ENCODE measurements at regions not wholly inside any gene's neighbourhood (a gene's known extent, or its start where the extent isn't known, plus 50 kb on each side); places are given as distances from the start of the nearest gene placed in this dataset.

DNA sequence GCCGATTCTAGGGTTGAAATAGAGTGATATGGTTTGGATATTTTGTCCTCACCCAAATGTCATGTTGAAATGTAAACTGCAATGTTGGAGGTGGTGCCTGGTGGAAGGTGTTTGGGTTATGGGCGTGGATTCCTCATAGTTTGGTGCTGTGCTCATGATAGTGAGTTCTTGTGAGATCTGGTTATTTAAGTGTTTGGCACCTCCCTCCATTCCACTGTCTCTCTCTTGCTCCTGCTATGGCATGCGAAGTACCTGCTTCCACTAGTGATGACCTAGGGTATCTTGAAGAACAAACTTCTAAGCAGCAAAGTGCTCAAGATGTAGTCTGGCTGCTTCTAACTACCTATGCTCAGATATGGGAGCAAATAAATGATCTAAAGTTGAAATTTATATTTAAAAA lies 56.0 kb upstream of the TSPAN18 start:
- Histone ChIP-seq H3K36me3 (ENCODE audit: insufficient read depth, low read length) (no peaks in the 10 kb centered on the region), H3K27ac (ENCODE audit: low read depth, low read length) (no peak overlapping the region), H3K4me1 (ENCODE audit: control insufficient read depth, insufficient read depth, low read length, unreplicated experiment) (no peaks in the 10 kb centered on the region), H3K4me3 (ENCODE audit: low read depth, low read length) (no peak overlapping the region), H3K79me2 (ENCODE audit: control insufficient read depth, insufficient read depth, low read length, unreplicated experiment) (no peaks in the 10 kb centered on the region), H2AFZ (ENCODE audit: low read length, unreplicated experiment) (no peak overlapping the region), H3K27me3 (ENCODE audit: insufficient read depth, low read length) (peaks cover 52% of the 10 kb centered on the region)

DNA sequence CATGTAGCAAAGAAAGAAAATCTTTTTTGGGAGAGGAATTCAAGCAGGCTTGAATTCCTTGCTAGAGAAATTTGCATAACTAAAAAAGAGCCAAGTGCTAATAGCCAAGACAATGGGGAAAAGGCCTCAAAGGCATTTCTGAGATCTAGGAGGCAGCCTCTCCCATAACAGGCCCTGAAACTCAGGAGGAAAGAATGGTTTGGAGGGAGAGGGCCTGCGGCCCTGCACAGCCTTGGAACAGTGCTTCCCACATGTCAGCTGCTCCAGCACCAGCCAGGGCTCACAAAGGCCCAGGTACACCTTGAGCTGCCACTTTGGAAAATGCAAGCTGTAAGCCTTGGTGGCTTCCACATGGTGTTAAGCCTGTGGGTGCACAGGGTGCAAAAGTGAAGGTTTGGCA lies 55.5 kb upstream of the TSPAN18 start:
- no peak overlapping the region for H2AFZ ChIP-seq (ENCODE audit: low read length, unreplicated experiment)
- no peaks in the 10 kb centered on the region for H3K79me2 ChIP-seq (ENCODE audit: control insufficient read depth, insufficient read depth, low read length, unreplicated experiment)
- H3K4me1 ChIP-seq (ENCODE audit: control insufficient read depth, insufficient read depth, low read length, unreplicated experiment) = no peaks in the 10 kb centered on the region
- H3K4me3 ChIP-seq (ENCODE audit: low read depth, low read length) = no peak overlapping the region
- no peak overlapping the region for H3K27ac ChIP-seq (ENCODE audit: low read depth, low read length)
- H3K27me3 ChIP-seq (ENCODE audit: insufficient read depth, low read length) = peaks cover 47% of the 10 kb centered on the region
- H3K36me3 ChIP-seq (ENCODE audit: insufficient read depth, low read length) = no peaks in the 10 kb centered on the region

GRCh38 chr11:44673688-44674087 lies 53.1 kb upstream of the TSPAN18 start:
- Histone ChIP-seq H3K27ac (ENCODE audit: low read depth, low read length) (no peak overlapping the region), H3K4me3 (ENCODE audit: low read depth, low read length) (no peak overlapping the region), H2AFZ (ENCODE audit: low read length, unreplicated experiment) (no peak overlapping the region), H3K79me2 (ENCODE audit: control insufficient read depth, insufficient read depth, low read length, unreplicated experiment) (no peaks in the 10 kb centered on the region), H3K4me1 (ENCODE audit: control insufficient read depth, insufficient read depth, low read length, unreplicated experiment) (no peaks in the 10 kb centered on the region), H3K27me3 (ENCODE audit: insufficient read depth, low read length) (peaks cover 31% of the 10 kb centered on the region), H3K36me3 (ENCODE audit: insufficient read depth, low read length) (no peaks in the 10 kb centered on the region)

DNA sequence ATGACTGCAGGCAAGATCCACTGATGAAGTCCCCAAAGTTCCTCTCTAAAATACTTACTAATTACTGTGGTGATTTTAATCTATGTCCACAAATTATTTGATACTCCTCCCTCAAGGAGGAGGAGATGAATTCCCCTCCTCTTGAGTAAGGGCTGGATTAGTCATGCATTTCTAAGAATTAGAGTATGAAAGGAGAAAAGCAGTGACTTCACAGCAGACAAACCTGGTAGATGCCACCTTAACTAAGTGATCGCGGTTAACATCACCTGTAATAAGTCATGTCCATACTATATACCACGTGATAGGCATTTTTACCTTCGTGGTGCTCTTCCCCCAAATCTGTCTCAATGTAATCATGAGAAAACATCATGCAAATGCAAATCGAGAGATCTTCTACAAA lies 52.0 kb upstream of the TSPAN18 start:
- H3K4me1 ChIP-seq (ENCODE audit: control insufficient read depth, insufficient read depth, low read length, unreplicated experiment) = no peaks in the 10 kb centered on the region
- no peaks in the 10 kb centered on the region for H3K79me2 ChIP-seq (ENCODE audit: control insufficient read depth, insufficient read depth, low read length, unreplicated experiment)
- no peak overlapping the region for H2AFZ ChIP-seq (ENCODE audit: low read length, unreplicated experiment)
- peaks cover 21% of the 10 kb centered on the region for H3K27me3 ChIP-seq (ENCODE audit: insufficient read depth, low read length)
- no peaks in the 10 kb centered on the region for H3K36me3 ChIP-seq (ENCODE audit: insufficient read depth, low read length)
- no peak overlapping the region for H3K27ac ChIP-seq (ENCODE audit: low read depth, low read length)
- H3K4me3 ChIP-seq (ENCODE audit: low read depth, low read length) = no peak overlapping the region

- H3K4me3 ChIP-seq (ENCODE audit: low read depth, low read length) = no peak overlapping the region
- H3K27ac ChIP-seq (ENCODE audit: low read depth, low read length) = no peak overlapping the region
- no peaks in the 10 kb centered on the region for H3K36me3 ChIP-seq (ENCODE audit: insufficient read depth, low read length)
- H3K4me1 ChIP-seq (ENCODE audit: control insufficient read depth, insufficient read depth, low read length, unreplicated experiment) = no peaks in the 10 kb centered on the region
- no peak overlapping the region for H2AFZ ChIP-seq (ENCODE audit: low read length, unreplicated experiment)
- peaks cover 21% of the 10 kb centered on the region for H3K27me3 ChIP-seq (ENCODE audit: insufficient read depth, low read length)
- H3K79me2 ChIP-seq (ENCODE audit: control insufficient read depth, insufficient read depth, low read length, unreplicated experiment) = no peaks in the 10 kb centered on the region
Measured at GRCh38 chr11:44675906-44676305, 50.9 kb upstream of the TSPAN18 start.

Measured in ACC112 (cell line).